Adrenal gland (tissue), 5 donors: ENCODE measurements at regions not wholly inside any gene's neighbourhood (a gene's known extent, or its start where the extent isn't known, plus 50 kb on each side); places are given as distances from the start of the nearest gene placed in this dataset.
"Not testable (repeated sequence)": the region's sequence is repeated elsewhere in the genome, so short reads cannot be mapped to it uniquely, and the experiment has no call there.

Experiments
- CTCF ChIP-seq, 6 experiments: fragments of 450-650 bp in 4 of 6; fragments of 200-600 bp in 2 of 6; sonication (generic) in 1 of 6; IDR thresholded peaks; 1 replicate in 5 of 6; 2 replicates in 1 of 6; pipeline versions ENCODE4 v1.5.1 to v1.8.0; 2016 to 2021; ENCODE audit warnings: antibody characterized with exemption in 6 of 6, mild to moderate bottlenecking in 2 of 6, moderate library complexity in 1 of 6
- POLR2A ChIP-seq, 2 donors: fragments of 450-650 bp; IDR thresholded peaks; one replicate each; pipeline ENCODE4 v1.6.1; 2017; ENCODE audit warnings: antibody characterized with exemption in 2 of 2, mild to moderate bottlenecking in 2 of 2, moderate library complexity in 1 of 2
- donor health status: DM: no; HTN: no; CAD: no.

- TF ChIP-seq CTCF, POLR2A (IDR thresholded peaks at IDR 0.05): not testable (repeated sequence)
Observed at GRCh38 chr11:71764695-71765491, 68.1 kb upstream of the DEFB108B start.
